Smooth muscle cell of the brain vasculature (primary cell): ENCODE measurements at regions not wholly inside any gene's neighbourhood (a gene's known extent, or its start where the extent isn't known, plus 50 kb on each side); places are given as distances from the start of the nearest gene placed in this dataset.

ENCODE experiments used
- DNase-seq: peaks from one replicate; pipeline ENCODE4 v3.0.0-alpha.2; 2012; ENCODE audit warnings: low read depth, low spot score

DNA sequence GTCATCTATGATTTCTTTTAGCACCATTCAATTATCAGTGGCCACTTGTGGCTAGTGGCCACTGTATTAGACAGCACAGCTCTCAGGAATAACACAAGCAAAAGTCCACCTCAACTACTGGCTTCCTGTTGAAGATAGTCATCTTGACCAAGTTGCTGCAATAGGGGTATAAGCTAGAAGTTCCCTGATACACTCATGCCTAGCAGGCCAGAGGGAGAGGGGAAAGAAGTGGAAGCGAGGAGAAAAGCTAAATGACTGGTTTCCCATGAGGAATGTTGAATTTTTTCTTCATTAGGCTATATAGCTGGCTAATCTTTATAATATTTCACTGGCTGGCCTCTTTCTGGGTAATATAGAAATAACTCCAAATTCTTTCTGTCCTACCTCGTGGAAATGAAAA is 327.5 kb upstream of the MEOX2 start:
- no peak for DNase-seq

DNA sequence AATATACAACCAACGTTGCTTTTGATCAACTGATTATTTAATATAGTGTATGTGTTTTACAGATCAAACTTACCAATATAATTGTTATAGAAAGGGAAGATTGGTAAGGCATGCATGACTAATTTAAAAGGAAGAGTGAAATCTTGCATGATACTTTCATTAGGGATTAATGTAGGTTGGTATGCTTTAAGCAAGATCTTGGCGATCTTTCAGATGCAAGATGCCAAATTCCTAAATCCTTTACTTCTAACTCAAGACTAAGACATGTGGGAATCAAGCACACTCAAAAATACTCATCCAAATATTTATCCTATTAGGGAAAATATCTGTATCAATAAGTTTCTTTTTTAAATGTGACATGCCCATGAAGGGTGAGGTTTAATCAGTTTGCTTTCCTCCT is 321.4 kb upstream of the MEOX2 start:
- DNase-seq, result no peak

DNA sequence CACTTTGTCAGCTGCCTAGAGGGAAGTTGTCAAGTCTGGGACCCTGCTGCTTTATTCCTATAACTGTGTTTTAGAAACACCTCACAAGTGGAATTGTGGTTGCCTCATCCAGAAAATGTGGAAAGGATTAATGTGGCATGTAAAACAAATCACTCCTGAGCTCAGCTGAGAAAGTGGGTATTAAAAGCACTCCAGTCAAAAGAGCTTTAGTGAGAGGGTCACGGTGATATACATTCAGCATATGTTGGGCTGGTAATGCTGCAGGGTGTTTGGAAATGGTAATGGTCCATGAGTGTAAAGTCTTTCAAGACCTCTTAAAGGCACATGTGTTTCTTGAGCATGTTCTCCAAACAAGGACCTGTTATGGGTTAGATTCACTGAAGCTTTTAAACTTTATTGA is 318.2 kb upstream of the MEOX2 start:
- no peak for DNase-seq

DNA sequence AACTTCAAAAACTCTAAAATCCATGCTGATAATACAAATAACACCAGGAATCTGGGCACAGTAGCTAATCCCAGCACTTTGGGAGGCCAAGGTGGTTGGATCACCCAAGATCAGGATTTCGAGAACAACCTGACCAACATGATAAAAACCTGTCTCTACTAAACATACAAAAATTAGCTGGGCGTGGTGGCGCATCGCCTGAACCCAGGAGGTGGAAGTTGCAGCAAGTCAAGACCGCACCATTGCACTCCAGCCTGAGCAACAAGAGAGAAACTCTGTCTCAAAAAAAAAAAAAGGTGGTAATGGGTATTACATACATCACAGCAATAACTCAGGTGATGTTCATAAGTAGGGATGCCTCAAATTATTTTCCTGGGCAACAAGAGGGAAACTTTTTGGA is 315.0 kb upstream of the MEOX2 start:
- no peak for DNase-seq

GRCh38 chr7:15998617-15999016 is 312.1 kb upstream of the MEOX2 start:
- peak; percentile 32 for DNase-seq

GRCh38 chr7:15995027-15995426 is 308.5 kb upstream of the MEOX2 start:
- DNase-seq, result no peak

GRCh38 chr7:15989194-15989593 is 302.7 kb upstream of the MEOX2 start:
- DNase-seq, result peak; percentile 21

DNA sequence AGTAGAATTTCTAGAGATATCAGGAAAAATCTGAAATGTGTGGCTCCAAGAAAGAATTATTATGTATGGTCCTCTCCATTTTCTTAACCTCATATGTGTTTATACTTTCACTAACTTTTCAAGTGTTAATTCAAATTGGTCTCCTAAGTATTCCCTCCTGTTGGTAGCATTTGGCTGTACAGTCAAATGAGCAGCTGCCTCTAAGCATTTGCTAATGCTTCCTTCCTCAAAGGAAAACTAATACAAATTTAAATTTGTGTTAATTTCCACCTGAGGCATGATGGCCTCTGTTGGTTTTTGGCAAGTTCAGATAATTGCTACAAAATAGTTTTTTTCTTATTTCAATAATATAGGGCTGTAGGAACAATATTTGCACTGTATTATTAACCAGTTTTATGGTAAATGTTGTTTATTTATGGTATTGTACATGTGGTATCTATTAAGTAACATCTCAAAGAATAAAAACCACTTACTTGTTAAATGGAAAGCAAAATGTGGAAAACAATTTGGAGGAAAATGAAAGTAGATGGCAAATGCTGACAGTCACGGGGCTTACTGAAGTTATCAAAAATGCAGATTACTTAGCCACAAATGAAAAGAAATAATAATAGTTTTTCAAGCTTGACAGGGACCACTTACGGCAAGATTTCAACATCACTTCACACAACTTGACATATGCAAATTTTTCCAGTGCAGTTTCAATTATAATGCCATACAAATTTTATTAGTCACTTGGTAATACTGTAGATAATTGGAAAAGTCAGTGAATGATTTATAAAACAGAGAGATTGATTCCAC is 299.3 kb upstream of the MEOX2 start:
- DNase-seq, result no peak

- no peak for DNase-seq
Observed at GRCh38 chr7:15977663-15978062, 291.2 kb upstream of the MEOX2 start.

DNA sequence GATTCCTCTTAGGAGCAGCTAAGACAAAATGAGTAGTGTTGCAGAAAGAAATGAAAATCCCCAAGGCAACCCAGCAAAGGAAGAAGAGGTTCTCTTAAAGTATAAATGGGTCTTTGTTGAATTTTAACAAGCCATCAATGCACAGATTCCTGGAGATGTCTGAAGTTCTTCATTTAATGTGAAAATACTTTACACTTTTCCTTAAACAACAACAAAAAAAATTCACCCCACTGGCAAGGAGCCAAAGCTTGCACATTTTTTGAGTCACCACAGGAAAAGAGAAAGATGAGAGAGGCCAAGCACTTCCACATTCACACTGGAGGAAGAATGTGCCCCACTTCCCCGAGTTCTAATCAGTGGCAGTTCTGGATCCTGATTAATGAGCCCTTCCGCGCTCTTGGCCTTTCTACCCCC is 286.4 kb upstream of the MEOX2 start:
- no peak for DNase-seq

DNA sequence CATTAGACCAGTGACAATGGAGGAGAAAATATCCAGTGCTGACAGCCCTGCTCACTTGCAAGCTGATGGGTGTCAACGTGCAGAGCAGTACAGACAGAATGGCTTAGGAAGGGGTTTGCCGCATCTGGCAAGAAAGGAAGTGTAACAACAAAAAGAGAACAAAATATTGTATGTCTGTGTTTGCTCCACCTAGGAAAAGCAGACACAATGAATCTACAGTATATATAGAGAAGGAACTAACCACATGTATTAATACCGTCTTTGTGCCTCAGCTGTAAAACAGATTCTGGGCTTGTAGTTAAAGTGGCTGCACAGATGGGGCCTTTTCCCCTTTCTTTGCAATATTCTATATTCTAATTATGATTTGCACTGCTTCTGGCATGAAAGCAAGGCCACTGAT is 281.1 kb upstream of the MEOX2 start:
- no peak for DNase-seq

- no peak for DNase-seq
Observed at GRCh38 chr7:15967121-15967520, 280.6 kb upstream of the MEOX2 start.

DNA sequence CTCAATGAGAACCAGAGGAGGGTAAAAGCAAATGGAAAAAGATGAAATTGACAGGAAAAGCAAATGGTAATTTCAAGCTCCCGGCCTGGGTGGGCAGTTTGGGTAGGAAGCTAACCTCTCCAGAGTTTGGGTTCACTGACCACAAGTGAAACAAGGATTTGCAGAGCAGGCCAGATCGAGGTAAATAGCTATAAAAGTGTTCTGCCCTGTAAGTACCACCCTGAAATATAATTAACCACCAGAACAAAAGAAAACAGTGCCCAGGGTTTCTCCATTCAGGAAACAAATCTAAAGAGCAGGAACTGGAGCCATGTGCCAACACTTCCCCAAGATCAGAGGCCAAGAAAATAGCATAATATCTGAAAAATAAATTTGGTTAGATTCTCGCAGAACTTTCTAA is 276.7 kb upstream of the MEOX2 start:
- no peak for DNase-seq

- DNase-seq, result no peak
Observed at GRCh38 chr7:15954671-15955354, 268.3 kb upstream of the MEOX2 start.

GRCh38 chr7:15950299-15950698 is 263.8 kb upstream of the MEOX2 start:
- DNase-seq, result no peak

DNA sequence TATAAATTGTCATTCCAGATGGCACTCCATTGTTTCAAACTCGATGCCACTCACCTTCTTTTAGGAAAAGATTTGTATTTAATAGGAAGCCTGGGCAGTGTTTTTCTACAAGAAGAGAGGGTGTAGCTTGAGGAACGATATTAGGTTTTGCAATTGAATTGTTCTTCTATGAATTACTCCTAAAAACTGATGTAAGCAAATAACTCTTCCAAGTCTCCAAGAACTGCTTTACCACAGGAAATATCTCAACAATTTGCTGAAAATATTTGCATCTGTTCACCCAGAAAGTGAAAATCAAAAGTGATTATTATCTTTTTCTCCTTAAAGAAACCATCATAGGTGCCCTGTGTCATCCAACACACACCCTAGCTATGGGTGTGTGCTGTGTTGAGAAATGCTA is 261.3 kb upstream of the MEOX2 start:
- no peak for DNase-seq

GRCh38 chr7:15938115-15938514 is 251.6 kb upstream of the MEOX2 start:
- DNase-seq, result no peak

DNA sequence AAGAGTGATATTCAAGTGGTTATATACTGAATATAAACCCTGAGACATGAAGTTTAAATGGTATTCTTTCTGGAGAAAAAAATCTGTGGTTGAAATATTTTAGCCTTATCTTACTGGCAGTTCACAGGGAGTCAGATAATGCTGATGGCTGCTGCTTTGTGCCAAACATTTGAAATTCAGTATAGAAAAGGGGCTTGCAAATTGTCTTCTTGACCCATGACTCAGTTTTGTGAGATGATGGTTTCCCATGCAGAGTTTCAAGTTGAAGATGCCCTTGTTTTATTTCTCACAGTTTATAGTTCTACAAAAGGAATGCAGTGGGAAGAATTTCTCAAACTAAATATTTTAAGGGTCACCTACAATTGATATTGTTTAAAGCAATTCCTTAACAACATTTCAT is 251.1 kb upstream of the MEOX2 start:
- no peak for DNase-seq

GRCh38 chr7:15936991-15937390 is 250.5 kb upstream of the MEOX2 start:
- DNase-seq, result no peak

DNA sequence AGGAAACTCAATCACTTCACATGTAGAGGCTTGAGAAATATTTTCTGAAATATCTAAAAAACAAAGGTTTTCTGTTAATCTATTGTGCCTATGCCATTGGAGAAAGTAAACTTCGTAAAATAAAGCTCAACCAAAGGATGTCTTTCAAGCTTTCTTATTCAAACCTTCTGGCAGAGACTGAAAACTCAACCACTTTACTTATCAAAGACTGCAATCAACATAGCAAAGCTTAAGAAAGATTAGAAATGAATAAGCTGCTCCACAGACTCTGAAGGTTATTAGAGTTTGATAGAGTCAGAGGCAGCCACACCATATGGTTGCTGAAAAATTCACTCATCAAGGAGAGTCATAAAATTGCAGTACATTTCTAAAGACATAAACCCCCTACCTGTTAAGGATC is 245.8 kb upstream of the MEOX2 start:
- DNase-seq, result no peak

GRCh38 chr7:15929411-15929810 is 242.9 kb upstream of the MEOX2 start:
- DNase-seq, result no peak

DNA sequence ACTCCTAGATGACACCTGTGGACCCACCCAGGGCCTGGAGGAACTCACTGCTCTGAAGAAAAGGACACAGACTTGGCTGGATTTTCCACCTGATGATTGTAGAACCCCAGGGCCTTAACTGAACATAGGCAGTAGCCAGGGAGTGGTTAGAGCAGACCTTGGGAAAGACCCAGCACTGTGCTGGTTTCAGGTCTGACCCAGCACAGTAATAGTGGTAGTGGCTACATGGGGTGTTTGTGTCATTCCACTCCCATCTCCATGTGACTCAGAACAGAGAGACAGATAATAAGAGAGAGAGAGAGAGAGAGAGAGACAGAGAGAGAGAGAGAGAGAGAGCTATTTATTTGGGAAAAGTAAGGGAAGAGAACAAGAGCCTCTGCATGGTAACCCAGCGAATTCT is 239.1 kb upstream of the MEOX2 start:
- DNase-seq, result no peak

- DNase-seq, result no peak
Observed at GRCh38 chr7:15924910-15925309, 238.4 kb upstream of the MEOX2 start.
